Body of pancreas (tissue), 4 donors: ENCODE measurements at regions not wholly inside any gene's neighbourhood (a gene's known extent, or its start where the extent isn't known, plus 50 kb on each side); places are given as distances from the start of the nearest gene placed in this dataset.

Experiments used
- CTCF ChIP-seq, 7 experiments: fragments of 450-650 bp in 4 of 7; fragments of 200-600 bp in 3 of 7; sonication (generic) in 3 of 7; IDR thresholded peaks; one replicate each; pipeline ENCODE4 v1.5.1; 2016 to 2019; ENCODE audit warnings: antibody characterized with exemption in 7 of 7
- POLR2A ChIP-seq, 3 donors: fragments of 450-650 bp; IDR thresholded peaks; one replicate each; pipeline ENCODE4 v1.6.1; 2016; ENCODE audit warnings: antibody characterized with exemption in 3 of 3, mild to moderate bottlenecking in 2 of 3

GRCh38 chr18:79583984-79584401 is 95.6 kb upstream of the CTDP1 start:
- TF ChIP-seq POLR2A (IDR thresholded peaks at IDR 0.05) (no peak), CTCF (IDR thresholded peaks at IDR 0.05) (no peak)
